ENCODE measurements at regions not wholly inside any gene's neighbourhood (a gene's known extent, or its start where the extent isn't known, plus 50 kb on each side); places are given as distances from the start of the nearest gene placed in this dataset.

DNA sequence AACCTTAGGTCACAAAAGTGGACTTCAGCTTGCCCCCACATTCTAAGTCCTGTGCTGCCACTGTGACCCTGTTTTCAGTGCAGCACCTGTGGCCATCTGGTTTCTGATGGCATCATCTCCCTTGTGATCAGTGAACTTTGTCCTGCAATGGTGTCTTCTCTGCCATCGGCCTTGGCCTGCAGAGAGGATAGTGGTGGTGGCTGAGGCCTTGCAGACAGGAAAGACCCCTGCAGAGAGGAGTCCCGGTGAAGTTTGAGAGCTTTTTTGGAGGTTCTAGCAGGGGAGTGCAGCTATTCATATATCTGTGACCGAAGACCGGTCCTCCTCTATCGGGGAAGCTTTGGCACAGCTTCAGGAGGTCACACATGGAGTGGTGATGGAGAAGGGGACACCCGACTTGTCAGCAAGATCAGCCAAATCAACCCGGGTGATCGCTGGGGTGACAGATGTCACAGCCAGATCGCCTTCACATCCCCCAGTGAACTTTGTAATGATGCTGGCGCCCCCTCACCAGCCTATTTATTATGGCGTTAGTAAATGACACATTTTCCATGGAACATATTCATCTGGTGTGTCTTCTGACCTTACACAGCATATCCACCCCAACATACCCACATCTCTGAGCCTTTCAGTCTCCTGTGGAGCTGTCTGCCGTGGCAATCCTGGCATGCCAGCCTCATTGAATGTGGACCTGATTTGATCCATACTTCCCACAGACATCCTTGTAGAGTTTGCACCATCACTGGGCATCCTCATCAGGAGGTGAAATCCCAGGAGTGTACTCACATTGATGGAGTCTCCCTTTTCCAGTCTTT is 136.1 kb downstream of the PAPOLA start:
- DNase-seq, result no peak

DNA sequence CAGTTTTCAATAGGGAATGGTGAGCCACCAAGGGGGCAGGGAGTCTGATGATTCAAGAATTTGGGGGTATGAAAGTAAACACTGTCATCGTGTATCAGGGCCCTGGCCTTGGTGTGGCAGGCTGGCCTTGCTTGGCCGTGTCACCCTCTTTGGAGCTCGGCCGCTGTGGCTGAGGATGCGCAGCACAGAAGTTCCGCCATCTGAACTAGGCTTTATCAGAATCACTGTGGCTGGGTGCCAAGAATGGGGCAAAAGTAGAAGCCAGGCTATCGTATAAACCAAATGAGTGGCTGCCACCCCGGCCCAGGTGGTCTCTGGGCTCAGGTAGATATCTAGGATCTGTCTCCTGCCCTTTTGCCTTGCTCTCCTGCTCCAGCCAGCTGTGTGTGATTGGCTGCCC is 137.4 kb downstream of the PAPOLA start:
- DNase-seq, result no peak

DNA sequence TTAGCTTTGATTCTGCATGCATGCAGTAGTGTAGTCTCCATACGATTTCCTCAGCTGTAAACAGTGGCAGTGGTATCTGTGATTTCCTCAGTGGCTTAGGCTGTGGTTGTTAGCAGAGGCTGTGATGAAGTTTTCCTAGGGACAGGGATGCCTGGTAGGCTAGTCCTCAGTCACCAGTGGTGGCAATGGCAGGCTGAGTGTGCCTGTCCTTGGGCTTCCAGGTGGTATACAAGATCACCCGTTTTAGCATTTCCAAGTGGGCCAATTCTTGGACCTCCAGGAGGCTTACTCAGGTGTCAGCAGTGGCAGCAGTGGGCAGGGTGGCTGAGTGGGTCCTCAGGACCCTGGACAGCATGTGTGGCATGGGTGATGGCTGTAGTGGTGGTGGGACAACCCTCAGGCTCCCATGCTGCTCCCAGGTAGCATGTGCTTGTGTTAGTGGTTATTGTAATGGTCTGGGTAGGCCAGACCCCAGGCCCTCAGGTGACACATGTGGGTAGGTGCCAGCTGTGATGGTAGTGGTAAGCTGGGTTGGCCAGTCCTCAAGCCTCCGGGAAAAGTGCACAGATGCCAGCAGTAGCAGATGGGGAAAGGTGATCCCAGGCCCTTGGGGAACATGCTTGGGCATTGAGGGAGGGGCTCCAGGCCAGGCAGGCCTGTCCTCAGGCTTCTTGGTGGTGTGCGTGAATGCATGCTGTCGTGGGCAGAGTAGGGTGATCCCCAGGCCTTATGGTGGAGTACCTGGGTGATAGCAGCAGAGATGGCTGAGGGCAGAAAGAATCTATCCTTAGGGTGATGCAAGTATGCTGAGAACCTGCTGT is 146.5 kb downstream of the PAPOLA start:
- DNase-seq, result no peak

DNA sequence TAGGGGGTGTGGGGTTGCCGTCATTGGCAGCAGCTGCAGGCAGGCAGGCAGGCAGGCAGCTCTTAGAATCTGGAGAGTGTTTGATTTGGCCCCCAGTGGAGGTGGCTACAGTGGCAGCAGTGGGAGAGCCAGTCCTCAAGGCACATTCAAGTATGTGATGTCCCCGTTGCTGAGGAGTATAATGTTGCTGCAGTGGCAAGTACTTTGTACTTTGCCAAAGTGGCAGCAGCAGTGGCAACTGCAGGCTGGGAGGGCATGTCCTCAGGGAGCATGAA is 147.1 kb downstream of the PAPOLA start:
- no peak for DNase-seq

DNA sequence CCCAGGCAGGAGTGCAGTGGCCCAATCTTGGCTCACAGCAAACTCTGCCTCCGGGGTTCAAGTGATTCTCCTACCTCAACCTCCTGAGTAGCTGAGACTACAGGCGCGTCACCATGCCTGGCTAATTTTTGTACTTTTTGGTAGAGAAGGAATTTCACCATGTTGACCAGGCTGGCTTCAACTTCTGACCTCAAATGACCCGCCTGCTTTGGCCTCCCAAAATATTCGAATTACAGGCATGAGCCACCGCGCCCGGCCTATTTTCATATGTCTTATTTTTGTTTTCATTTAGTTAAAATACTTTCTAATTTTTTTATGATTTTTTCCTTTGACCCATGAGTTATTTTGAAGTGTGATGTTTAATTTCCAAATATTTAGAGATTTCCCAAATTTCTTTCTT is 143.6 kb upstream of the VRK1 start:
- no peak for DNase-seq

DNA sequence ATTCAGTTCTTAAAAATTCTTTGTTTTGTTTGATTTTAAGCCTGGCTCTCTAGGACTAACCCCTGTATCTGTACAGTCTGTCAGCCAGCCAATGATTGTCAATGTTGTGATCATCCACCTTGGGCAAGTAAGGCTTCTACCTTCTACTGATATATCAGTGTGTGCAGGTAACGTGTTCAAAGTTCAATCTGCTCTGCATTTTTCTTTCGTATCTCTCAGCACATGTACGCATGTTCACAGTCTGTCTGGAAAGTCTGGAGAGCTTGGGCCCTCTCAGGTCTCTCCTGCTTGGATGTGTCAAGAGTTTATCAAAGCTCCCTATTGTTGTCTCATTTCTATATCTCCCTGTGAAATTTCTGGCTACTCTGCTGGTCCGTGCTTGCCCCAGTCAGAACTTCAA is 138.6 kb upstream of the VRK1 start:
- DNase-seq, result no peak

DNA sequence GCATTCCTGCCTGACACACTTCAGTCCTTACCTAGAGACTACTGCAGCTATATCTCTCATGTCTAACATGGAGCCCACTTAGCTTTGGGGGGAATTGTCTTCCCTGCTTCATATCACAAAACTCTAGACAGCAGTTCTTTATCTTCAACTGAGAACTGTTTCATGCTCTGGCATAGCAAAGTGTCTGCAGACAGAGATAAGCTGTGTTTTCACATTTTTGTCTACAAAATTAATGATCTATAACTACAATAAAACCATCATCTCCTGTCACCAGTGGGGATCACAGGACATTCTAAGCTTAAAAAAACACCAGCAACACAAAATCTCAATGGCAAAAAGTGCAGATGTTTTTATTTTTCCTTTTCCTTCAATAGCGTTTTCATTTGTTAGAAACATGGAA is 137.1 kb upstream of the VRK1 start:
- no peak for DNase-seq

DNA sequence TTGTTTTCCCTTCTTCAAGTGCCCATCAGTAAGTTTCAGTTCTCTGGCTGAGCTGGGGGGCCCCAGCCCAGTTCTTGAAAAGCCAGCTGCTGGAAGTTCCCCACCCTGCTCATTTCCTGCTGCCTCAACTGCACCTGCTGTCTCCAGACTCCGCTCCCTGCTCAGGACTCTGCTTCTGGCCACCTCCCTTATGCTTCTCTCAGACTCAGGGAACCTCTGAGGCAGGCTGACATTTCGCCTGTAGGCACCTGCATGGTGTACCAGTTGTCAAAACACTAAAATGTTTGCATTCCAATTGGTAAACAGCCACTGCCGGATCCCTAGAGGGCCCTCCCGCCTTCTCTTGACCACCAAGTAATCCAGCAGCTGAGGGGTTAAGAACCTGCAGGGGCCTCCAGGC is 136.5 kb upstream of the VRK1 start:
- no peak for DNase-seq

DNA sequence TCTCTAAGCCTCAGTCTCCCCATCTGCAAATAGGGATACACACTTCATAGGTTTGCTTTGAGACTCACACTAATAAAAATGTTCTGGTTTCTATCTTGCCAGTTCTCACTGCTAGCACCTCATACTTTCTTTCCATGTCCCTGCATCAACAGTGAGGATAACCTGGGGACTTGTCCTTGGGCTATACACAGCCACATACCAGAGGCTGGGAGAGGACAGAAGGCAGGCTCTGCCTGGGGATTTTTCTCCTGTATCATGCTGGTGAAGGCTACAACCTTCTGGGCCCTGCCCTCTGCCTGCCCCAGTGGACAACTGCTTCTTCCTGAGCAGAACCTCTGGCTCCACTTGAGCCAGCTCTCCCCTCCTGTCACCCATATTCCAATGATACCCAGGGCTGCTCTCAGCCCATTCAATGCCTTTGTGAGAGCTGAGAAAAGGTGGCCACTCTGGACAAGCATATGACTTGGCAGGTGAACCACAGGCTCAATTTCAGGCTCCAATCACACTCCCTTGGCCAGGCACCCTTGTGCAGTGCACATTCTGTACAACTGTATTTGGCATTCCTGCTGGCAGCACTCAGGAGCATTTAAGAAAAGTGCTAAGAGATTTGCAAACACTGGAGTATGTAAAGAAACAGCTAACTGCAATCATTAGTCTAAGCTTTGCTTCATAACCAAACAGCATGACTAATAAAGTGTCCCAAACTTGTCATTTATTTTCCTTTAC is 135.8 kb upstream of the VRK1 start:
- DNase-seq, result no peak

DNA sequence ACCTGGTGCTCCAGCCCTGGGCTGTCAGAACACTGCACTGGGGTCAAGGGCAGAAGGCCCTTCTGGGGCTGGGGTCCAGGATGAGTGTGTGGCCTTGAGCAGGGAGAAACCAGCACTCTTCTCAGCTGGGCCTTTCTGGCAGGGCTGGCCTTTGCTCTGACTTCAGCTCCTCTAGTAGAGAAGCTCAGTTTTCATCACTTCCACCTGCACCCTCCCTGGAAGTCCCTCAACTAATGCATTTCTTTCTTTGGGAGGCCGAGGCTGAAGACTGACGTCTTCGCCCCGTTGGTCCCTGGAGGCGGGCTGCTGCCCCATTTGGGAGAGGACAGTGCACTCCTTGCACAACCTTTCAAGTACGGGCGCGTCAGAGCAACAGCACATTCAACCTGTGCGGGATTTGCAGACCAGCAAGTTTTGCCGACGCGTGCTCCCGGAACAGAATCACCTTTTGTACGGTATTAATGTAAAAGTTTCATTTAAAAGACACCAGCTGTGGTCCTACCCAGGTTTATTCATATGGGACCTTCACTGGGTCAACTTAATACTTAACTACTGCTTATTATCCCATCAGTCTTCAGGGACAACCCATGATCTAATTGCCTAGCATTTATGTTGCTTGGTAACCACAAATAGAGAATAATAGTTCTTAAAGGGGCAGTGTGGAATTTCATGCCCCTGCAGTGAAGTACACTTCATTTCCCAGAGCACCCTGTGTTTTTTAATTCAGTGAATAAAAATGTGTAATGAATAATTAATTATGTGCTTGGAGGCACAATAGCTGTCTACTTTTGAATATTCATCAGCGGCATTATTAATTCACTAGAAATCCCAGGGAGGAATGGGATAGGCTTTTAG is 134.8 kb upstream of the VRK1 start:
- no peak for DNase-seq

DNA sequence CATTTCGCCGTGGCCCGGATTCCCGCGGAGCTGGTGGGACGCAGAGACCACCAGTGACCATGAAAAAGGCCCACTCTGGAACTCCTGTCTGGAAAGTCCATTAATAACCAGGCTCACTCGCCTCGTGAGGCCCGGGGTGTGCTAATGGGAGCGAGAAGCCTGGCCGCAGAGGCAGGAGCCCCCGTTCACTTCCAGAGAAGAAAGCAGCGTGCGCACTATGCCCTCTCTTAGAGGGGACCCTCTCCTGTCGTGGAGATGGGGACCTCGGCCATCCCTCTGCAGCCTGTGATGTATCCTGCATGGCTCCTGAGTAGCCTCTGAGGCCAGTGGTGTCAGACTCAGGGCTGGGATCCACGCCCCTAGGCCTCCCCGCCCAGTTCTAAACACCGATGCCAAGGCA is 134.1 kb upstream of the VRK1 start:
- no peak for DNase-seq

DNA sequence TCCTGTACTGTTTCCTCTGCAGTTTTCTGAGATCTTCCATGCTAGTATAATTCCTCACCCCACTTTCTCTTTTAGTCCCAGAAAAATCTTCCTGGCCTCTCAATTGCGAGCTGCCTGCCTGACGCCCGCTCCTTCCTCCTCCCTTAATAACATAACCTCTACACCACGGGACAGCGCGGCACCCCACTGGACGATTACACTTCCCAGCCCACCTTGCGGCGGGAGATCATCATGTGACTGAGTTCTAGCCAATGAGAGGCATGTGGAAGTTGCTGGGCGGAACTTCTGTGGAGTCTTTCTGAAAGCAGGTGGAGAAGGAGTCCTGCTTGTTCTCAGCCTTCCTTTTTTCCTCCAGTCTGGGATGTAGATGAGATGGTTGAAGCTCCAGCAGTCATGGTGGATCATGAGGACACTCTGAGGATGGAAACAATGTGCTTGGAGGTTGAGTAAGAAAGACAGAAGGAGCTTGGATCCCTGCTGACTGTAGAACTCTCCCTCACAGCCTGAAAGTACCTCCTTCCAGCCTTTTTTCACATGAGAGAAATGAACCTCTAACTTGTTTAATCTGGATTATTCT is 133.6 kb upstream of the VRK1 start:
- DNase-seq, result no peak

DNA sequence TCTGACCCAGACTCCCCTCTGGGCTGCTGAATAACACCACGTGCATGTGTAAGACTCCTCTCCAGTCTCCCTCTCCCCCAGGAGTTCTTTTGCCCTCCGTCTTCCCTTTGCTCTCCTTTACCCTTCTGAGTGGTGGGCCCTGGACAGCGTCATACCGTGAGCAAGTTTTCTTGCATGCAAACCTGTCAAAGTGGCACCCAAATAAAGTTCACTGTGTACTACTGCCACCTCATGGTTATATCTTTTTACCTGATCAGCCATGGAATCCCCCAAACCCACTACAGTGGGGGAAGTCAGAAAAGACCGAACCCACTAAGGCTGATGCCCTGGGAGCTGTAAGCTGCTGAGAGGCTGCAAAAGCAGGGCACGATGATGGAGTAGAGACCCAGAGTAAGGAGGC is 131.1 kb upstream of the VRK1 start:
- DNase-seq, result no peak

DNA sequence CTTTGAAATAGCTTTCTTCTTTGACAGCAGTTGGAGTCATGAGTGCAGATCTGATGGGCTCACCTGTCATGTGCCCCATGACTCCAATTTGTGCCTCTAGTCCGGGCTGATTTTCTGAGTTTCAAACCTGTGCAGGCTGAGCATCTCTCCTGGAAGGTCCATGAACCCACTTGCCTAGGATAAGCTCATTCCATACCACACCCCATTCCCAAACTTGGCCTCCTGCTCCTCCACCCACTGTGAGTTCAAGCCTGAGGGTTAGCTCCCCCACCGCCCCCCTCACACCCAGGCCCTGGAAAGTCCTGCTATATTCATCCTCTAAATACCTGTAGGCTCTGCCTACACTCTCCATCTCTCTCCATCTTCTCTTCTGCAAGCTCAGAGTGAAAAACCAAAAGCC is 126.8 kb upstream of the VRK1 start:
- DNase-seq, result no peak

DNA sequence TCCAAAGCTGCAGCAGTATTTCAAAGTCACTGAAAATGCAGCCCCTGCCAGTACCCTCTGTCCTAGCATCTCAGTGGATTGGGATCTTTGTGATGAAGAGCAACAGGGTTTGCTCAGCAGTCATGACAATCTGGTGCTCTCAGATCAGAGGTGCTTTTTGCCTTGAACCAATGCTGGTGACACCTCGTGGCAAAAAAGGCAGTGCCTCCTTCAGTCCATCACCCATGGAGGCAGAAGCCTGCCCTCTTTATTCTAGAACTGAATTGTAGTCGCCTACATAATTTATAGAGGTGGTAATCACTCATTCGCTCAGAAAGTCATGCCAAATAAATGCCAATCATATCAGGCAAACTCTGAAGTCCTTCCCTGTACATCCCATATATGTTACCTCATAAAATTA is 126.0 kb upstream of the VRK1 start:
- no peak for DNase-seq

DNA sequence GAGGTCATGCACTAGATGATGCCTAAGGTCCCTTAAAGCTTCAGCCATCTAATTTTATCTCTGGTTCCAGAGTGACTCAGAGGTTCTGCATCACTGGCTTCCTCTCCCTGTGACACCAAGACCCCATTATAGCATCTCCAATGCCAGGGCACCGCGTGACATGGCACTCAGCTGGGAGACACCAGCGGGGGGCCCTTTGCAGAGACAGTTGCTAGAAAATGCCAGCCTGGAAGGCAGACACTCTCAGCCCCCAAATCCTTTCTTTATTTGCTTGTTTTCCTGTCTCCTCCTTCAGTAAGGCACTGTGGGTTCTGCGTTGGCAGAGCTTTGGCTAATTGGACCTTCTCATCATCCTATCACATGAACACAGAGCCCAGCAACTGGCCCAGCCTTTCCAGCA is 123.5 kb upstream of the VRK1 start:
- no peak for DNase-seq

DNA sequence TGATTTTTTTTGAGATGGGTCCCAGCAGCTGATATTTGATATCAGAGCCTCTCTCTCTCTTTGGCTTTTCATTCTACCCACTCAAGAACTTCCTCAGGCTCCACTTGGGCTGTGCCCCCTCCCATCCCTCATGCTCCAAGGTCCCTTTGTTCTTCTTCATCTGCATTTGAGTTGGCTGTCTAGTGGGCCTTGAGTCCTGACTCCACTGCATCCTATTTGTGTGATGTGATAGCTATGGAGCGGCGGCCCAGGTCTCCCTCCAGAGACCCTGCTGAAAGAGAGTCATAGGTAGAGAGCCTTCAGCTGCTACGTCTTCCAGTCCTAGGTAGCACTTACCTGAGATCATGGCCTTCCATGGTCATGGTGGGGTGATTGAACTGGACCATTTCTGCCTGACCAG is 123.1 kb upstream of the VRK1 start:
- DNase-seq, result no peak

DNA sequence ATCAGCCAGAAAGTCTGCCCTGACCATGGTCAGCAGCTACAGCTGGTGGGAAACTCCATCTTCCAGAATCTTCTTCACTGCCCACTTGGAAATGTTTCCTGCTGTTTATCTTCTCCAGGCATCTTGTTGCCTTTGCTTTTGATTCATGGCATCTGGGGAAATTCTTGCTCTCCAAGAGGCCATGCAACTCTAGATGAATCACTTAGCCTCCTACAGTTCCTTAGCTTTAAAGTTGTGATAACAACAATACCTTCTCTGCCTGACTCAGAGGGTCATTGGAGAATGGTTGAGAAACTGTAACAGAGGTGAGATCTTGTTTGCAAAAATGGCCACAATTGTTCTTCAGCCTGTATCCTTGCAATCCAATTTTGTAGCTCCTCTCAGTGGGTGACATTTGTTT is 121.0 kb upstream of the VRK1 start:
- no peak for DNase-seq

DNA sequence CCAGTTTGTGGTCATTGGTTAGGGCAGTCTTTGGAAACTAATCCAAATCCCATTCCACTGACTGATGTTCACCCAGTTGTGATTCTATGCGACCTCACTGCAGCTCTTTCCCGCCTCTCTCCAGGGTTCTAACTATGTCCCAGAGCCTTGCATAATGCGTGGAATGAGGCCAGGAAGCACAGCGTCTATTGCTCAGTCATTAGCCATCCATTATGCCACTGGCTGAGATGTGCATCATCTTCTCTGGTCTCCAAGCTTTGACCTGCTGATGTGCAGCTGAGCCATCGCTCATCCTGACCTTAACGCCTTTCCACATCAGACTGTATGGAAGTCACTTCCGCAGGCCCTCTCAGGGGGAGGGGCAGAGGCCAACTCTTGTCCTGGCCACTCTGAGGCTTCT is 115.4 kb upstream of the VRK1 start:
- DNase-seq, result no peak

DNA sequence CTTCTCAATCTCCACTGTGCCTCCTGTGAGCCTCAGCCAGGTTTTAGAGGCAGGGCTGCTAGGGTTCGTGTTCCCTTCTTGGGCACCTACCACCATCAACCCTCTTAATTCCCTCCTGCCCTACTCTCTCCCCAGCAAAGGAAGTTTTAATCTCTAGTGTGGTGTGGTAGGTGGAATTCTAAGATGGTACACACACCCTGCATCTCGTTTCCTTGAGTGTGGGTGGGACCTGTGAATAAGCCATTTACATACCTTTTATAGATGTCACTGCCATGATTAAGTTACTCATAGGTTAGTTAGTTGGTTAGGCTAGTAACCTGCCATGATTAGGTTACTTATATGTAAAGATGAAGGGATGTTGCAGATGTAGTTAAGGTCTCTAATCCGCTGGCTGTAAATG is 114.8 kb upstream of the VRK1 start:
- no peak for DNase-seq

DNA sequence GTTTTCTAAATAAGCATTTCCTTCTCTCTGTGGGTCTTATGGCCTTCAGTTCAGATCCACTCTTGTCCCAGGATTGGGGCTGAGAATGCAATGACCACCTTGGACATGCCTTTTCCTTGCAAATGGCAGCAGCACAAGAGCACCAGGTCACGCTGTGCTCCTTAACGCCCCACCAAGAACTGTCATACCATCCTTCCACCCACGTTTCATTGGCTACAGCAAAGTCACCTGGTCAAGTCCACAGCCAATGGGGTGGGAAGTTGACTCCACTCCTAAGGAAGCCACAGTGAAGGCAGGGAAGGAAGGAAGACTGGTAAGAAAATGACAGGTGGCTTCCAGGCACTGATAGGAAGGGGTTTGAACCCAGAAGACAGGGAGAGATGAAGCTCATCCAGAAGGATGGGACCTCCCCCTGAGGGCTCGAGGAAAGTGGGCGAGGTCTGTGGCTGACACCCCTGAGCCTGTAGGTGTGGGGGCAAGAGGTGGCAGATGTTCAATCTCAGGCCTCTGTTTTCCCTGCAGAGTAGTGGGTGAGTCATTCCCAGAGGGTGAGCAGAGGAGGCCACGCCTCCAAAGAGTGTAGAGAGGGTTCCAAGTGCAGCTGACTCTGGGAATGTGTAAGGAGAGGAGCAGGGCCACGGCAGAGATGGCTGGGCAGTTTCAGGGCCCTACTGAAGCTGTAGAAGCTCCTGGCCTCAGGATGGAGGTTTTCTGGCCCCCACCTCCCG is 113.5 kb upstream of the VRK1 start:
- no peak for DNase-seq

DNA sequence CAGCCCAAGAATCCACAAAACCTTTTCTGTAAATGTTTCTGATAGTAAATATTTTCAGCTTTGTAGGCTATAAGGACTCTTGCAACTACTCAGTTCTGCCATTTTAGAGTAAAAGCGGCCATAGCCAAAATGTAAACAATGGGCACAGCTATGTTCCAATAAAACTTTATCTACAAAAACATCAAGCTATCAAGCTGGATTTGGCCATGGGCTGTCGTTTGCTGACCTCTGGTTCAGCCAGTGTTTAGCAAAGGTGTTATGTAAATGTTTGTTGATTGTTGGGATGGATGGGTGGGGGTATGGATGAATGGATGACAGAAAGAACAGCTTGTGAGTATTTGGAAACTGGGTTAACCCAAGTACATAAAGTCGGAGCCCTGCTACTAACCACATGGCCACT is 111.1 kb upstream of the VRK1 start:
- no peak for DNase-seq
